Uterus (tissue), 3 donors: ENCODE measurements at regions not wholly inside any gene's neighbourhood (a gene's known extent, or its start where the extent isn't known, plus 50 kb on each side); places are given as distances from the start of the nearest gene placed in this dataset.

Source experiments
- DNase-seq, 2 donors: peaks; one replicate each; pipeline ENCODE4 v3.0.0-alpha.2; 2019 to 2020
- H3K27ac ChIP-seq, 2 donors: fragments of 200-600 bp; sonication (generic); 1 replicate in 1 of 2; 2 replicates in 1 of 2; pipeline ENCODE4 v1.5.1; 2016 to 2018
- H3K27me3 ChIP-seq, 2 donors: fragments of 200-600 bp; sonication (generic); one replicate each; pipeline ENCODE4 v1.5.1; 2018 to 2019; ENCODE audit warnings: control low read depth in 1 of 2
- H3K36me3 ChIP-seq, 2 donors: fragments of 200-600 bp; sonication (generic); one replicate each; pipeline ENCODE4 v1.5.1; 2019; ENCODE audit warnings: control low read depth in 1 of 2
- H3K4me1 ChIP-seq, 2 donors: fragments of 200-600 bp; sonication (generic); one replicate each; pipeline ENCODE4 v1.5.1; 2018 to 2019; ENCODE audit warnings: control low read depth in 1 of 2
- H3K4me3 ChIP-seq, 2 donors: fragments of 200-600 bp; sonication (generic); 1 replicate in 1 of 2; 2 replicates in 1 of 2; pipeline ENCODE4 v1.5.1; 2018 to 2019; ENCODE audit warnings: mild to moderate bottlenecking in 1 of 2
- H3K9me3 ChIP-seq, 2 donors: fragments of 200-600 bp; sonication (generic); one replicate each; pipeline ENCODE4 v1.5.1; 2019; ENCODE audit warnings: control low read depth in 1 of 2
- POLR2A ChIP-seq, 2 donors: fragments of 450-650 bp; IDR thresholded peaks; one replicate each; pipeline ENCODE4 v1.6.1; 2016; ENCODE audit warnings: antibody characterized with exemption in 2 of 2, mild to moderate bottlenecking in 1 of 2, moderate library complexity in 1 of 2
- intact Hi-C: fragments of 100-400 bp; cut with DNase I; formaldehyde crosslinking; loops from one replicate; pipeline ENCODE4 v1.15.1; 2023; ENCODE audit warnings: low total_unique reads
- TF ChIP-seq, protein P1 (sequence below), 4 experiments: fragments of 200-600 bp in 2 of 4; fragments of 450-650 bp in 2 of 4; sonication (generic) in 2 of 4; IDR thresholded peaks; one replicate each; pipeline ENCODE4 v1.5.1; 2016 to 2019; ENCODE audit warnings: antibody characterized with exemption in 4 of 4, mild to moderate bottlenecking in 2 of 4, moderate library complexity in 1 of 4
- donor health status: DM: yes; HTN: yes; CAD: no.

GRCh38 chr4:85153221-85153620 is 186.7 kb upstream of the WDFY3 start:
- intact Hi-C loops, result no loop called here
- H3K27ac ChIP-seq, result no peak overlapping the region
- no peaks in the 10 kb centered on the region for H3K36me3 ChIP-seq
- no peak for DNase-seq
- TF ChIP-seq POLR2A (IDR thresholded peaks at IDR 0.05), result no peak
- TF ChIP-seq, protein P1, sequence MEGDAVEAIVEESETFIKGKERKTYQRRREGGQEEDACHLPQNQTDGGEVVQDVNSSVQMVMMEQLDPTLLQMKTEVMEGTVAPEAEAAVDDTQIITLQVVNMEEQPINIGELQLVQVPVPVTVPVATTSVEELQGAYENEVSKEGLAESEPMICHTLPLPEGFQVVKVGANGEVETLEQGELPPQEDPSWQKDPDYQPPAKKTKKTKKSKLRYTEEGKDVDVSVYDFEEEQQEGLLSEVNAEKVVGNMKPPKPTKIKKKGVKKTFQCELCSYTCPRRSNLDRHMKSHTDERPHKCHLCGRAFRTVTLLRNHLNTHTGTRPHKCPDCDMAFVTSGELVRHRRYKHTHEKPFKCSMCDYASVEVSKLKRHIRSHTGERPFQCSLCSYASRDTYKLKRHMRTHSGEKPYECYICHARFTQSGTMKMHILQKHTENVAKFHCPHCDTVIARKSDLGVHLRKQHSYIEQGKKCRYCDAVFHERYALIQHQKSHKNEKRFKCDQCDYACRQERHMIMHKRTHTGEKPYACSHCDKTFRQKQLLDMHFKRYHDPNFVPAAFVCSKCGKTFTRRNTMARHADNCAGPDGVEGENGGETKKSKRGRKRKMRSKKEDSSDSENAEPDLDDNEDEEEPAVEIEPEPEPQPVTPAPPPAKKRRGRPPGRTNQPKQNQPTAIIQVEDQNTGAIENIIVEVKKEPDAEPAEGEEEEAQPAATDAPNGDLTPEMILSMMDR (IDR thresholded peaks at IDR 0.05), result no peak
- H3K27me3 ChIP-seq, result no peaks in the 10 kb centered on the region
- no peaks in the 10 kb centered on the region for H3K4me1 ChIP-seq
- no peaks in the 10 kb centered on the region for H3K9me3 ChIP-seq
- no peak overlapping the region for H3K4me3 ChIP-seq

DNA sequence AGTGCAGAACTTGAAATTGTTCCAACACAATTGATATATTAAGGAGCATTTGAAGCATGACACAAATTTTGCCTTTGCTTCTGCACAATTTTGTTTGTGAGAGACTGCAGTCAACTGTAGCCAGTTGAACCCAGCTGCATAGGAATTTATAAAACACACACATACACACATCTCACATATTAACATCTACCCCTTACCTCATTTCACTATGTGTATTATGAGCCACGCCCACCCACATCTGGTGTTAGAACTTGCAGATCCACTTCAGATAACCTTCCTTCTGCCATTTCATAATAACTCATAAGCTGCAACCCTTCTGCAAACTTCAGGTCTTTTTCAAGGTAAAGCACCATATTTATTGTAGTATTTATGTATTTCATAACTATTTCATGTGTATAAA is 188.1 kb upstream of the WDFY3 start:
- DNase-seq, result no peak
- no peaks in the 10 kb centered on the region for H3K36me3 ChIP-seq
- TF ChIP-seq POLR2A (IDR thresholded peaks at IDR 0.05), result no peak
- TF ChIP-seq, protein P1 (IDR thresholded peaks at IDR 0.05), result no peak
- no peaks in the 10 kb centered on the region for H3K27me3 ChIP-seq
- H3K27ac ChIP-seq, result no peak overlapping the region
- intact Hi-C loops, result no loop called here
- H3K4me3 ChIP-seq, result no peak overlapping the region
- no peaks in the 10 kb centered on the region for H3K9me3 ChIP-seq
- no peaks in the 10 kb centered on the region for H3K4me1 ChIP-seq

DNA sequence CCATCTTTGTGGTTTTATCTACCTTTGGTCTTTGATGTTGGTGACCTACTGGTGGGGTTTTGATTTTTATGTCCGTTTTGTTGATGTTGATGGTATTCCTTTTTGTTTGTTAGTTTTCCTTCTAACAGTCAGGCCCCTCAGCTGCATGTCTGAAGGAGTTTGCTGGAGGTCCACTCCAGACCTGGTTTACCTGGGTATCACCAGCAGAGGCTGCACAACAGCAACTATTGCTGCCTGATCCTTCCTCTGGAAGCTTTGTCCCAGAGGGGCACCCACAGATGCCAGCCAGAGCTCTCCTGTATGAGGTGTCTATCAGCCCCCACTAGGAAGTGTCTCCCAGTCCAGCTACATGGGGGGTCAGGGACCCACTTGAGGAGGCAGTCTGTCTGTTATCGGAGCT is 199.3 kb upstream of the WDFY3 start:
- Histone ChIP-seq H3K36me3 (no peaks in the 10 kb centered on the region), H3K4me1 (no peaks in the 10 kb centered on the region), H3K27me3 (no peaks in the 10 kb centered on the region), H3K9me3 (no peaks in the 10 kb centered on the region), H3K27ac (no peak overlapping the region), H3K4me3 (no peak overlapping the region)
- intact Hi-C loops, result no loop called here
- no peak for TF ChIP-seq POLR2A (IDR thresholded peaks at IDR 0.05)
- TF ChIP-seq, protein P1 (IDR thresholded peaks at IDR 0.05), result no peak
- no peak for DNase-seq

DNA sequence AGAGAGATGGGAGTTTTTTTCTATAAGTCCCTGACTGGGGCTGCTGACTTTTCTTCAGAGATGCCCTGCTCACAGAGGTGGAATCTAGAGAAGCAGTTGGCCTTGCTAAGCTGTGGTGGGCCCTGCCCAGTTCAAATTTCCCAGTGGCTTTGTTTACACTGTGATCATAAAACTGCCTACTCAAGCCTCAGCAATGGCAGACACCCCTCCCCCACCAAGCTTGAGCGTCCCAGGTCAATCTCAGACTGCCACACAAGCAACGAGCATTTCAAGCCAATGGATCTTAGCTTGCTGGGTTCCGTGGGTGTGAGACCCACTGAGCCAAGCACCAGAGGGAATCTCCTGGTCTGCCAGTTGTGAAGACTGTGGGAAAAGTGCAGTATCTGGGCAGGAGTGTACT is 199.8 kb upstream of the WDFY3 start:
- intact Hi-C loops, result no loop called here
- TF ChIP-seq, protein P1 (IDR thresholded peaks at IDR 0.05), result no peak
- no peak for TF ChIP-seq POLR2A (IDR thresholded peaks at IDR 0.05)
- no peak overlapping the region for H3K27ac ChIP-seq

GRCh38 chr4:85168234-85168834 is 201.8 kb upstream of the WDFY3 start:
- H3K4me3 ChIP-seq, result no peak overlapping the region
- no peaks in the 10 kb centered on the region for H3K9me3 ChIP-seq
- H3K4me1 ChIP-seq, result no peaks in the 10 kb centered on the region
- H3K36me3 ChIP-seq, result no peaks in the 10 kb centered on the region
- H3K27ac ChIP-seq, result no peak overlapping the region
- no peak for DNase-seq
- intact Hi-C loops, result no loop called here
- TF ChIP-seq POLR2A (IDR thresholded peaks at IDR 0.05), result no peak
- TF ChIP-seq, protein P1 (IDR thresholded peaks at IDR 0.05), result no peak
- no peaks in the 10 kb centered on the region for H3K27me3 ChIP-seq

More for the DNA sequence above, 199.8 kb upstream of the WDFY3 start:
- Histone ChIP-seq H3K9me3 (no peaks in the 10 kb centered on the region), H3K27me3 (no peaks in the 10 kb centered on the region), H3K4me3 (no peak overlapping the region), H3K4me1 (no peaks in the 10 kb centered on the region), H3K36me3 (no peaks in the 10 kb centered on the region)
- DNase-seq, result no peak
